C4-2B (cell line): ENCODE measurements at regions not wholly inside any gene's neighbourhood (a gene's known extent, or its start where the extent isn't known, plus 50 kb on each side); places are given as distances from the start of the nearest gene placed in this dataset.

Source experiments
- H3K27ac ChIP-seq: fragments of 450-650 bp; 2 replicates; pipeline ENCODE4 v1.5.1; 2017
- ZFX ChIP-seq: fragments of 450-650 bp; IDR thresholded peaks from 2 replicates; pipeline ENCODE4 v1.6.1; 2017
- TF ChIP-seq, protein P1 (sequence below): fragments of 450-650 bp; conservative IDR thresholded peaks from 2 replicates; pipeline ENCODE4 v1.5.1; 2017; ENCODE audit warnings: mild to moderate bottlenecking

DNA sequence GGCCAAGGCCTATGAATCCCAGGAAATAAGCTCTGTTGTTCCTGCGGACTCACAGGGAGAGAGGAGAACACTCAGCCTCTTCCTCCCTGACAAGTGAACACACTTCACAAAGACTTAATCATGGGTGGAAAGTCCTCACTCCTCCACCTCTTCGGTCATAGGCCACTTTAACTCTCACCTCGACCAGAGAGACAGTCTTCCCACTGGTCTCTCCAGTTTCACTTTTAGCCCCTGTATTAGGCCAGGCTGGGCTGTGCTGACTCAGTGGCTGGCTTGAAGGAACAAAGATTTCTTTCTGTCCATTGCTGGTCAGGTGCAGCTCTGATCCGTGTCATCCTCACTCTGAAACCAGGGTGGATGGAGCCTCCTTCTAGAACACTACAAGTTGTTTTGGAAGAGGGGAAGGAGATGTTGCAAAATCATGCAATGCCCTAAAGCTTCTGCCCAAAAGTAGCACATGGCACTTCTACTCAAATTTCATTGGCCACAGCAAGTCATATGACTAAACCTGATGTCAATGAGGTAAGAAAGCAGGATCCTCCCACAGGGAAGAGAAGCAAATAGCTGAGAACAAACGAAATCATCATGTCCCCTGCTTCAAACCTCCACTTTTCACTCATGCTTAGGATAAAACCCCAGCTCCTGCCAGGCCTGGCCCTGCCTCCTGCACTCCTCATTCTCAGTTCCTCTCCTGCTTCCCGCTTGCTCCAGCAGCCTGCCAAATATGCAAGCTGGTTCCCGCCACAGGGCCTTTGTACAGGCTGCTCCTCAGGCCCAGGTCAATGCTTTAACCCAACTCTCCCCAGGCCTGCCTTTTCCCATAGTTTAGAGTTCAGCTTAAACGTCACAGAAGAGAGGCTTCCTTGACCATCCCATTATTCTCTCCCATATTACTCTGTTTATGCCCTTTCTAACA, 150.5 kb upstream of the RUNX3 start:
- TF ChIP-seq, protein P1, sequence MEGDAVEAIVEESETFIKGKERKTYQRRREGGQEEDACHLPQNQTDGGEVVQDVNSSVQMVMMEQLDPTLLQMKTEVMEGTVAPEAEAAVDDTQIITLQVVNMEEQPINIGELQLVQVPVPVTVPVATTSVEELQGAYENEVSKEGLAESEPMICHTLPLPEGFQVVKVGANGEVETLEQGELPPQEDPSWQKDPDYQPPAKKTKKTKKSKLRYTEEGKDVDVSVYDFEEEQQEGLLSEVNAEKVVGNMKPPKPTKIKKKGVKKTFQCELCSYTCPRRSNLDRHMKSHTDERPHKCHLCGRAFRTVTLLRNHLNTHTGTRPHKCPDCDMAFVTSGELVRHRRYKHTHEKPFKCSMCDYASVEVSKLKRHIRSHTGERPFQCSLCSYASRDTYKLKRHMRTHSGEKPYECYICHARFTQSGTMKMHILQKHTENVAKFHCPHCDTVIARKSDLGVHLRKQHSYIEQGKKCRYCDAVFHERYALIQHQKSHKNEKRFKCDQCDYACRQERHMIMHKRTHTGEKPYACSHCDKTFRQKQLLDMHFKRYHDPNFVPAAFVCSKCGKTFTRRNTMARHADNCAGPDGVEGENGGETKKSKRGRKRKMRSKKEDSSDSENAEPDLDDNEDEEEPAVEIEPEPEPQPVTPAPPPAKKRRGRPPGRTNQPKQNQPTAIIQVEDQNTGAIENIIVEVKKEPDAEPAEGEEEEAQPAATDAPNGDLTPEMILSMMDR, result no peak
- no peak for TF ChIP-seq ZFX
- no peak overlapping the region for H3K27ac ChIP-seq

DNA sequence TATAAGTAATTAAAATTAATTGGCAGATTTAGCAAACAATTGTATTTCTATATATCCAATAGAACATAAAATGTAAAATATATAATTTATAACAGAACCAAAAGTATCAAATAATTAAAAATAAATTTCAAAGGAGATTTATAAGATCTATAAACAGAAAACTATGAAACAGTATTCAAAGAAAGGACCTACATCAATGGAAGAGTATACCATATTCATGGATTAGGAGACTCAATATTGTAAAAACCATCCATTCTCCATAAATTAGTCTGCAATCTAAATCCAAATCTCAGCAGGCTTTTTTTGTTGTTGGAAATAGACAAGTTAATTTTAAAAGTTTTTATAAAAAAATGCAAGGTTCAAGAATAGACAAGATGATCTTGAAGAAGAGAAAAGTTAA, 149.0 kb upstream of the RUNX3 start:
- TF ChIP-seq, protein P1, result no peak
- TF ChIP-seq ZFX, result no peak

DNA sequence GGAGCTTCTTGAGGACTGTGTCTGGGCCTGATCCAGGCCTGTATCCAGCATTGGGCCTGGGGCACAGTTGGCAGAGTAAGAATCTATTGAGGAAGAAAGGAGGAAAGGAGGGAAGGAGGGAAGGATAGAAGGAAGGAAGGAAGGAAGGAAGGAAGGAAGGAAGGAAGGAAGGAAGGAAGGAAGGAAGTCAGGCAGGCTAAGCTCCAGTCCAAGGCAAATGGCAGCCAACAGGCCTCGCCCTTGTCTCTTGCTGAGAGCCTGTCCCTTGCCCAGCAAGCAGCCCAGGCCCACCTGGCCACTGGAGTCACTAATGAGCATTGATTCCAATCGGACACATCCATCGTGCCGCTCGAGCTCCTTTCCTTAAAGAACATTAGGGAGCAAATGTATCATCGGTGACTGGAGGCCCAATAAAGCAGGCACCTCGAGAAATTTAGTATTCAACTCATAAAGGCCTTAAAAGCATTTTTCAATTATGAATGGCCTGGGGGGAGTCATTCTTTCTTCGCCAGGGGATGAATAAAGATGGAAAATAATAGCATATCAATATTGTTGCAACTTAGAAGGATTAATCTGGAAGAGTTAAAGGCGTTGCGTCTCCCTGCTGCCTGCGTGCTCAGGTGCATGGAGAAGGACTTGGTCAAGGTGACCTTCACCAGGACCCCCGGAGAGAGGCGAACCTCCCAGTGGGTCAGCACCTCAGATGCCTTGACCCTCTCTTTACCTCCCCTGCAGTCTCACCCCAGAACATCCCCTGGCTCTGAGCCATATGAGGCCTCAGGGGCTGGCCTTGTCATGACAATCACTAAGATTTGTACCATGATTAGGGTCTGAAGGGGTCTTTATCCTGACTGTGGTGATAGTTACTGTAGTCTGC, 144.5 kb upstream of the RUNX3 start:
- TF ChIP-seq, protein P1, result no peak
- TF ChIP-seq ZFX, result no peak
- H3K27ac ChIP-seq, result no peak overlapping the region

More for the DNA sequence above, 149.0 kb upstream of the RUNX3 start:
- H3K27ac ChIP-seq, result no peak overlapping the region

DNA sequence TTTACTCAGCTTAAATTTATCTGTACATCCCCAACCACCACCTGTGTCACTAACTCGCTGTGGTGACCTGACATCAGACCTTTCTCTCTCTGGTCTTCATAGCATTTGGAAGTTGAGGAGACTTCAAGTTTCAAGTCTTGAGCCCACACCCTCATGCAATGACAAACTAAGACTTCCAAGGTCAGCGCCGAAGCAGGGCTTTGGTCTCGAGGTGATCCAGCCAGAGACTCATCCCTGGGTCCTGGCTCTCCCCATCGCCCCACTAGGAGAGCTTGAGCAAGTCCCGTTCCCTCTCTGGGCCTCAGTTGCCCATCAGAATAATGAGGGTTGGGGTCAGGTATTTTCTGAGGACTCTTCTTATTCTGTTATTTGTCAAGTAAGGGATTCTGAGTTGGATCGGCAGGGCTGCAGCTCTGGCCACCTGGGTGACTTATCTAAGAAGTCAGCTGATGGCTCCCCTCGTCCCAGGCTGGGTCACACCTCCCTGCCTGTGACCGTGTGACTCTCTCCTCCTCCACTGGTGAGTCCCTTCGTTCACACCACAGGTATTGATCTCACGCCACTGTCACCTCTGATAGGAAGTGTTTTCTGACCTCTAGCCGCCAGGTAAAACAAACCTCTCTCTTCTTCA, 143.7 kb upstream of the RUNX3 start:
- no peak overlapping the region for H3K27ac ChIP-seq

DNA sequence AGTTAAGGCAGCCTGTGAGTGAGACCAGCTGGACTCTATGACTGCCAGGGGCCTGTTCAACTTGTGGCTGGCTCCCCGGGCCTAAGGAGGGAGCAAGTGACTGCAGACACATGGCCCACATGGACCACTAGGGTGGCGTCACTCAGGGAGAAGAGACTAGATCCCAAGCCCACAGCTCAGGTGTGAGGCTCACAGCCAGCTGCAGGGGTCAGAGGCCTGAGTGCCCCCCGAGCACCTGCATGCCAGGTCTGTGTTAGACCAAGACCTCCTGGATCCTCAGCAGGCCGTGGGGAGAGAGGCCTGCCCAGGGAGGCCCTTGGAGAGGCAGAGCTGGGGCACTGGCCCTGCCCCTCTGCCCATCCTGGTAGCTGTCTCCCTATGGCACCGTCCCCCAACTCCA, 142.4 kb upstream of the RUNX3 start:
- H3K27ac ChIP-seq, result no peak overlapping the region
- TF ChIP-seq, protein P1, result no peak
- no peak for TF ChIP-seq ZFX

More for the DNA sequence above, 143.7 kb upstream of the RUNX3 start:
- TF ChIP-seq, protein P1, result no peak
- TF ChIP-seq ZFX, result no peak

DNA sequence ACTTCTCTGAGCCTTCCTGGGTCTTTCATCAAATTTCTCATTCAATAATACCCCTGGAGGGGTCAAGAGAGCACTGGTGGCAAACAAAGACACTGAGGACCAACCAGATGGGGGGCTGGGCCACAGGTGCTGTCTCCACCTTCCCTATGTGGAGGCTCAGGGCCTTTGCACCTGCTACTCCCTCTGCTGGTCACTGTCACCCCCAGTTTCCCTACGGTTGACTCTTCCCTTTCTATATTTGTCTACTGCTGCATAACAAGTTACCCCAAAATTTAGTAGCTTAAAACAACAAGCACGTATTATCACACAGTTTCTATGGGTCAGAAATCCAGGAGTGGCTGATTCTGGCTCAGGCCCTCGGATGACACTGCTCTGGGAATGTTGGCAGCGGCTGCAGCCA, 138.8 kb upstream of the RUNX3 start:
- H3K27ac ChIP-seq, result no peak overlapping the region
- TF ChIP-seq, protein P1, result no peak; the same call in 1 of the 2 replicates
- TF ChIP-seq ZFX, result no peak
